Mesenchymal stem cell (in vitro differentiated cells and primary cell): ENCODE measurements at regions not wholly inside any gene's neighbourhood (a gene's known extent, or its start where the extent isn't known, plus 50 kb on each side); places are given as distances from the start of the nearest gene placed in this dataset.
A peak's percentile ranks its signal among the peaks of the same experiment; 100 is the strongest.

Experiments
- DNase-seq: peaks from one replicate; pipeline ENCODE4 v3.0.0-alpha.2; 2013
- H2AFZ ChIP-seq: one replicate; pipeline ENCODE4 v1.6.1; 2013; ENCODE audit warnings: low read depth, mild to moderate bottlenecking, control low read depth, inconsistent platforms, low read length, moderate library complexity
- H2AK5ac ChIP-seq: 2 replicates; pipeline ENCODE4 v1.6.1; 2013; ENCODE audit warnings: low read length, moderate library complexity, mild to moderate bottlenecking, inconsistent platforms; ENCODE audit not compliant: severe bottlenecking
- H2BK120ac ChIP-seq: one replicate; pipeline ENCODE4 v1.6.1; 2013; ENCODE audit warnings: low read depth, mild to moderate bottlenecking, inconsistent platforms, low read length, moderate library complexity
- H2BK12ac ChIP-seq, 2 experiments: one replicate each; pipeline ENCODE4 v1.6.1; 2013; ENCODE audit warnings: inconsistent platforms in 2 of 2, low read length in 2 of 2, mild to moderate bottlenecking in 2 of 2, moderate library complexity in 2 of 2, control low read depth in 1 of 2
- H2BK15ac ChIP-seq: one replicate; pipeline ENCODE4 v1.6.1; 2013; ENCODE audit warnings: mild to moderate bottlenecking, low read depth, inconsistent platforms; ENCODE audit not compliant: poor library complexity, severe bottlenecking
- H2BK5ac ChIP-seq: 2 replicates; pipeline ENCODE4 v1.6.1; 2013; ENCODE audit warnings: low read depth, mild to moderate bottlenecking, low read length, control low read depth, inconsistent platforms; ENCODE audit not compliant: poor library complexity, severe bottlenecking
- H3K14ac ChIP-seq, 2 experiments: one replicate each; pipeline ENCODE4 v1.6.1; 2013; ENCODE audit warnings: inconsistent platforms in 2 of 2, low read length in 2 of 2, control low read depth in 1 of 2, mild to moderate bottlenecking in 1 of 2, moderate library complexity in 1 of 2
- H3K18ac ChIP-seq, 2 experiments: one replicate each; pipeline ENCODE4 v1.6.1; 2013; ENCODE audit warnings: inconsistent platforms in 2 of 2, low read length in 2 of 2, control low read depth in 1 of 2, low read depth in 1 of 2, mild to moderate bottlenecking in 1 of 2
- H3K23ac ChIP-seq, 2 experiments: one replicate each; pipeline ENCODE4 v1.6.1; 2013; ENCODE audit warnings: inconsistent platforms in 2 of 2, low read length in 2 of 2, mild to moderate bottlenecking in 2 of 2, moderate library complexity in 2 of 2, control low read depth in 1 of 2
- H3K27ac ChIP-seq: 2 replicates; pipeline ENCODE4 v1.5.1; 2013; ENCODE audit warnings: mild to moderate bottlenecking, moderate library complexity, low read length, control low read depth, inconsistent platforms; ENCODE audit not compliant: poor library complexity, severe bottlenecking
- H3K27me3 ChIP-seq, 2 experiments: 2 replicates each; pipeline versions ENCODE4 v1.6.1 to v1.7.0; 2013; ENCODE audit warnings: low read length in 2 of 2, mild to moderate bottlenecking in 2 of 2, moderate library complexity in 2 of 2, control low read depth in 1 of 2, inconsistent platforms in 1 of 2; ENCODE audit not compliant: control insufficient read depth in 1 of 2, insufficient read depth in 1 of 2
- H3K36me3 ChIP-seq, 2 experiments: 2 replicates each; pipeline versions ENCODE4 v1.6.1 to v1.7.0; 2013; ENCODE audit warnings: low read length in 2 of 2, control low read depth in 1 of 2, inconsistent platforms in 1 of 2, low read depth in 1 of 2, mild to moderate bottlenecking in 1 of 2; ENCODE audit not compliant: insufficient read depth in 2 of 2, control insufficient read depth in 1 of 2
- H3K4ac ChIP-seq, 2 experiments: one replicate each; pipeline ENCODE4 v1.6.1; 2013; ENCODE audit warnings: inconsistent platforms in 2 of 2, low read length in 2 of 2, mild to moderate bottlenecking in 2 of 2, moderate library complexity in 2 of 2, control low read depth in 1 of 2, low read depth in 1 of 2
- H3K4me1 ChIP-seq: 2 replicates; pipeline ENCODE4 v1.6.1; 2013; ENCODE audit warnings: low read depth, low read length, control low read depth; ENCODE audit not compliant: control insufficient read depth, insufficient read depth
- H3K4me2 ChIP-seq: 2 replicates; pipeline ENCODE4 v1.6.1; 2013; ENCODE audit warnings: low read length, mild to moderate bottlenecking, inconsistent platforms; ENCODE audit not compliant: poor library complexity, severe bottlenecking
- H3K4me3 ChIP-seq, 2 experiments: 2 replicates each; pipeline versions ENCODE4 v1.5.1 to v1.7.0; 2013; ENCODE audit warnings: low read length in 2 of 2, mild to moderate bottlenecking in 2 of 2, control low read depth in 1 of 2, low read depth in 1 of 2; ENCODE audit not compliant: insufficient read depth in 1 of 2
- H3K79me1 ChIP-seq: replicated peaks from 2 replicates; pipeline ENCODE4 v1.6.1; 2013; ENCODE audit warnings: mild to moderate bottlenecking, control low read depth, low read length, inconsistent platforms; ENCODE audit not compliant: poor library complexity, severe bottlenecking
- H3K9ac ChIP-seq: 2 replicates; pipeline ENCODE4 v1.7.0; 2013; ENCODE audit warnings: mild to moderate bottlenecking, low read length, moderate library complexity
- H3K9me3 ChIP-seq: 2 replicates; pipeline ENCODE4 v1.7.0; 2013; ENCODE audit warnings: mild to moderate bottlenecking, low read length; ENCODE audit not compliant: control insufficient read depth
- H4K8ac ChIP-seq: one replicate; pipeline ENCODE4 v1.6.1; 2013; ENCODE audit warnings: inconsistent platforms, mild to moderate bottlenecking, low read length, moderate library complexity
- H4K91ac ChIP-seq: one replicate; pipeline ENCODE4 v1.6.1; 2013; ENCODE audit warnings: mild to moderate bottlenecking, low read length, inconsistent platforms
- WGBS: methylation state at CpG from one replicate; pipeline ENCODE4 v1.1.7; 2013; ENCODE audit warnings: mixed read lengths; 5-methylcytosine and 5-hydroxymethylcytosine counted together

- 68% methylated on average over 3 of the region's 4 CpGs for WGBS
- no peak overlapping the region for H2BK5ac ChIP-seq
- no peak overlapping the region for H3K4ac ChIP-seq
- no peaks in the 10 kb centered on the region for H3K36me3 ChIP-seq
- no peak overlapping the region for H2BK15ac ChIP-seq
- no peak overlapping the region for H3K9ac ChIP-seq
- no peak overlapping the region for H3K27ac ChIP-seq
- H3K27me3 ChIP-seq = no peaks in the 10 kb centered on the region
- H2BK120ac ChIP-seq = no peak overlapping the region
- no peaks in the 10 kb centered on the region for H3K9me3 ChIP-seq
- no peak overlapping the region for H3K4me2 ChIP-seq
- no peak overlapping the region for H4K91ac ChIP-seq
- no peak overlapping the region for H2AFZ ChIP-seq
- no peak overlapping the region for H2AK5ac ChIP-seq
- no peak overlapping the region for H3K14ac ChIP-seq
- no peak overlapping the region for H3K23ac ChIP-seq
- no peaks in the 10 kb centered on the region for H3K79me1 ChIP-seq
- H3K18ac ChIP-seq = no peak overlapping the region
- no peak overlapping the region for H4K8ac ChIP-seq
- no peak overlapping the region for H2BK12ac ChIP-seq
- H3K4me3 ChIP-seq = no peak overlapping the region
- no peaks in the 10 kb centered on the region for H3K4me1 ChIP-seq
- DNase-seq = no peak
Measured at GRCh38 chr4:187046471-187046870, 322.8 kb upstream of the FAT1 start.

- H2AFZ ChIP-seq = no peak overlapping the region
- no peak overlapping the region for H4K91ac ChIP-seq
- H3K4me3 ChIP-seq = no peak overlapping the region
- H3K4me2 ChIP-seq = no peak overlapping the region
- WGBS = 93% methylated on average over 9 of the region's 9 CpGs
- DNase-seq = no peak
- H3K23ac ChIP-seq = no peak overlapping the region
- H2BK15ac ChIP-seq = no peak overlapping the region
- no peak overlapping the region for H3K9ac ChIP-seq
- H3K4me1 ChIP-seq = peaks cover 5% of the 10 kb centered on the region
- H3K27me3 ChIP-seq = no peaks in the 10 kb centered on the region
- H3K4ac ChIP-seq = no peak overlapping the region
- peak overlapping the region in 1 of 2 experiments; percentile 8 for H3K18ac ChIP-seq
- no peak overlapping the region for H2BK5ac ChIP-seq
- no peak overlapping the region for H2BK12ac ChIP-seq
- no peak overlapping the region for H3K14ac ChIP-seq
- no peak overlapping the region for H4K8ac ChIP-seq
- no peak overlapping the region for H2BK120ac ChIP-seq
- peak overlapping the region; percentile 53 for H3K27ac ChIP-seq
- no peaks in the 10 kb centered on the region for H3K79me1 ChIP-seq
- H2AK5ac ChIP-seq = no peak overlapping the region
- H3K36me3 ChIP-seq = no peaks in the 10 kb centered on the region
- no peaks in the 10 kb centered on the region for H3K9me3 ChIP-seq
Measured at GRCh38 chr4:187059021-187059420, 335.4 kb upstream of the FAT1 start.

GRCh38 chr4:187059895-187060294 lies 336.2 kb upstream of the FAT1 start:
- H4K91ac ChIP-seq = no peak overlapping the region
- WGBS = 39% methylated on average over 3 of the region's 4 CpGs
- no peak overlapping the region for H3K14ac ChIP-seq
- H3K4me2 ChIP-seq = no peak overlapping the region
- H3K9ac ChIP-seq = no peak overlapping the region
- no peaks in the 10 kb centered on the region for H3K36me3 ChIP-seq
- H2BK12ac ChIP-seq = no peak overlapping the region
- H3K4ac ChIP-seq = no peak overlapping the region
- H3K79me1 ChIP-seq = no peaks in the 10 kb centered on the region
- H2BK5ac ChIP-seq = no peak overlapping the region
- DNase-seq = no peak
- no peak overlapping the region for H3K18ac ChIP-seq
- no peaks in the 10 kb centered on the region for H3K27me3 ChIP-seq
- H3K9me3 ChIP-seq = no peaks in the 10 kb centered on the region
- H3K4me1 ChIP-seq = peaks cover 5% of the 10 kb centered on the region
- H2BK15ac ChIP-seq = no peak overlapping the region
- no peak overlapping the region for H3K23ac ChIP-seq
- no peak overlapping the region for H2AFZ ChIP-seq
- no peak overlapping the region for H4K8ac ChIP-seq
- no peak overlapping the region for H2BK120ac ChIP-seq
- H3K27ac ChIP-seq = no peak overlapping the region
- no peak overlapping the region for H3K4me3 ChIP-seq
- H2AK5ac ChIP-seq = no peak overlapping the region

GRCh38 chr4:187060551-187060950 lies 336.9 kb upstream of the FAT1 start:
- WGBS = 94% methylated on average over 14 of the region's 14 CpGs
- H2BK5ac ChIP-seq = no peak overlapping the region

More at GRCh38 chr4:187060551-187060950, 336.9 kb upstream of the FAT1 start:
- Histone ChIP-seq H3K9me3 (no peaks in the 10 kb centered on the region), H2BK15ac (no peak overlapping the region), H3K79me1 (no peaks in the 10 kb centered on the region), H2AFZ (no peak overlapping the region), H3K4me3 (no peak overlapping the region), H3K4ac (no peak overlapping the region), H3K27ac (no peak overlapping the region), H4K91ac (no peak overlapping the region), H2AK5ac (no peak overlapping the region), H3K18ac (no peak overlapping the region), H3K4me1 (peaks cover 5% of the 10 kb centered on the region), H2BK120ac (no peak overlapping the region), H3K9ac (no peak overlapping the region), H4K8ac (no peak overlapping the region), H3K36me3 (no peaks in the 10 kb centered on the region), H3K23ac (no peak overlapping the region), H3K27me3 (no peaks in the 10 kb centered on the region), H3K4me2 (no peak overlapping the region), H2BK12ac (no peak overlapping the region), H3K14ac (no peak overlapping the region)
- DNase-seq = no peak
